CD4-positive, alpha-beta T cell (primary cell): ENCODE measurements at regions not wholly inside any gene's neighbourhood (a gene's known extent, or its start where the extent isn't known, plus 50 kb on each side); places are given as distances from the start of the nearest gene placed in this dataset.

Experiments used
- ATAC-seq: fragments of 200-7000 bp; cut with Tn5 transposase; one replicate; pipeline ENCODE4 v1.10.0; 2022; ENCODE audit warnings: mild to moderate bottlenecking; ENCODE audit not compliant: poor library complexity
- CTCF ChIA-PET: fragments of 350-600 bp; sonication (Branson Sonifier 250); formaldehyde crosslinking; loops from one replicate; lab custom pipeline; 2021; ENCODE audit warnings: antibody characterized with exemption, inconsistent platforms; lab: Charles Lee
- POLR2A ChIA-PET: fragments of 350-600 bp; sonication (Branson Sonifier 250); formaldehyde crosslinking; loops from one replicate; lab custom pipeline; 2021; ENCODE audit warnings: antibody characterized with exemption, inconsistent platforms; lab: Charles Lee
- DNase-seq, 14 experiments: peaks; one replicate each; pipeline ENCODE4 v3.0.0-alpha.2; 2013 to 2020; ENCODE audit warnings: mixed read lengths in 2 of 14
- H3K27ac ChIP-seq, 2 donors: one replicate each; pipeline versions ENCODE4 v1.5.1 to v1.7.0; 2013; ENCODE audit warnings: low read length in 2 of 2, low read depth in 1 of 2, mild to moderate bottlenecking in 1 of 2
- H3K27me3 ChIP-seq, 2 experiments: 1 replicate in 1 of 2; 2 replicates in 1 of 2; pipeline versions ENCODE4 v1.6.1 to v1.7.0; 2013; ENCODE audit warnings: low read length in 2 of 2, control low read depth in 1 of 2, mild to moderate bottlenecking in 1 of 2, moderate library complexity in 1 of 2; ENCODE audit not compliant: insufficient read depth in 2 of 2, control insufficient read depth in 1 of 2
- H3K36me3 ChIP-seq: one replicate; pipeline ENCODE4 v1.6.1; 2013; ENCODE audit warnings: low read length, control low read depth; ENCODE audit not compliant: insufficient read depth
- H3K4me1 ChIP-seq: one replicate; pipeline ENCODE4 v1.6.1; 2013; ENCODE audit warnings: low read length, control low read depth; ENCODE audit not compliant: insufficient read depth
- H3K4me3 ChIP-seq: one replicate; pipeline ENCODE4 v1.5.1; 2013; ENCODE audit warnings: mild to moderate bottlenecking, low read length, moderate library complexity
- H3K9me3 ChIP-seq, 2 experiments: 1 replicate in 1 of 2; 2 replicates in 1 of 2; pipeline versions ENCODE4 v1.6.1 to v1.7.0; 2013; ENCODE audit warnings: low read length in 2 of 2, mild to moderate bottlenecking in 2 of 2, control low read depth in 1 of 2, moderate library complexity in 1 of 2; ENCODE audit not compliant: control insufficient read depth in 1 of 2, insufficient read depth in 1 of 2
- H3K27ac Mint-ChIP-seq: one replicate; pipeline ENCODE4 v1.8.0; 2020; ENCODE audit warnings: mixed read lengths
- H3K27me3 Mint-ChIP-seq: one replicate; pipeline ENCODE4 v1.8.0; 2021; ENCODE audit warnings: mixed read lengths
- H3K36me3 Mint-ChIP-seq: one replicate; pipeline ENCODE4 v1.8.0; 2021; ENCODE audit warnings: low read depth, mixed read lengths
- H3K4me1 Mint-ChIP-seq: one replicate; pipeline ENCODE4 v1.8.0; 2021; ENCODE audit warnings: low read depth, mixed read lengths
- H3K4me3 Mint-ChIP-seq: one replicate; pipeline ENCODE4 v1.8.0; 2020; ENCODE audit warnings: mild to moderate bottlenecking, mixed read lengths
- H3K9me3 Mint-ChIP-seq: one replicate; pipeline ENCODE4 v1.8.0; 2020; ENCODE audit warnings: mixed read lengths
- CTCF ChIP-seq: fragments of 200-600 bp; IDR thresholded peaks from one replicate; pipeline ENCODE4 v1.8.0; 2022; ENCODE audit warnings: antibody characterized with exemption, mild to moderate bottlenecking
- intact Hi-C, 2 experiments: fragments of 100-400 bp; cut with DNase I in 1 of 2; cut with micrococcal nuclease in 1 of 2; formaldehyde crosslinking; loops; one replicate each; pipeline versions ENCODE4 v1.15.1 to v1.9.0; 2023 to 2025; cut with DNase I, micrococcal nuclease

GRCh38 chr2:66032226-66032775 lies 402.6 kb upstream of the MEIS1 start:
- H3K27ac Mint-ChIP-seq: no peak overlapping the region

GRCh38 chr2:66031236-66031635 lies 403.7 kb upstream of the MEIS1 start:
- Mint-ChIP-seq H3K4me3 (no peak overlapping the region), H3K27ac (no peak overlapping the region), H3K9me3 (peaks cover 5% of the 10 kb centered on the region), H3K36me3 (no peaks in the 10 kb centered on the region), H3K4me1 (no peaks in the 10 kb centered on the region), H3K27me3 (peaks cover 6% of the 10 kb centered on the region)
- intact Hi-C loops: no loop called here
- Histone ChIP-seq H3K27ac (no peak overlapping the region), H3K9me3 (no peaks in the 10 kb centered on the region), H3K27me3 (no peaks in the 10 kb centered on the region), H3K4me3 (no peak overlapping the region), H3K36me3 (no peaks in the 10 kb centered on the region), H3K4me1 (no peaks in the 10 kb centered on the region)
- ChIA-PET POLR2A (no interaction called here), CTCF (no interaction called here)
- ATAC-seq (no peak), DNase-seq (no peak)
- no peak for TF ChIP-seq CTCF

More at GRCh38 chr2:66032226-66032775, 402.6 kb upstream of the MEIS1 start:
- Histone ChIP-seq H3K36me3 (no peaks in the 10 kb centered on the region), H3K27ac (no peak overlapping the region), H3K4me3 (no peak overlapping the region), H3K27me3 (no peaks in the 10 kb centered on the region), H3K9me3 (no peaks in the 10 kb centered on the region), H3K4me1 (no peaks in the 10 kb centered on the region)
- no peak for TF ChIP-seq CTCF
- Mint-ChIP-seq H3K4me1 (no peaks in the 10 kb centered on the region), H3K36me3 (no peaks in the 10 kb centered on the region), H3K4me3 (no peak overlapping the region), H3K27me3 (peaks cover 10% of the 10 kb centered on the region), H3K9me3 (peaks cover 5% of the 10 kb centered on the region)
- no peak for DNase-seq
- POLR2A ChIA-PET: no interaction called here
- intact Hi-C loops: no loop called here
- CTCF ChIA-PET: no interaction called here
- no peak for ATAC-seq

- Histone ChIP-seq H3K27me3 (no peaks in the 10 kb centered on the region), H3K4me1 (no peaks in the 10 kb centered on the region), H3K4me3 (no peak overlapping the region), H3K9me3 (no peaks in the 10 kb centered on the region), H3K27ac (no peak overlapping the region), H3K36me3 (no peaks in the 10 kb centered on the region)
- Mint-ChIP-seq H3K4me1 (no peaks in the 10 kb centered on the region), H3K9me3 (peaks cover 5% of the 10 kb centered on the region), H3K4me3 (no peak overlapping the region), H3K27ac (no peak overlapping the region), H3K27me3 (peaks cover 12% of the 10 kb centered on the region), H3K36me3 (no peaks in the 10 kb centered on the region)
- ATAC-seq: no peak
- CTCF ChIA-PET: no interaction called here
- DNase-seq: no peak
- intact Hi-C loops: no loop called here
- no peak for TF ChIP-seq CTCF
- POLR2A ChIA-PET: no interaction called here
These were observed 404.4 kb upstream of the MEIS1 start for GRCh38 chr2:66030553-66030952.
